Renal cortical epithelial cell (primary cell): ENCODE measurements at regions not wholly inside any gene's neighbourhood (a gene's known extent, or its start where the extent isn't known, plus 50 kb on each side); places are given as distances from the start of the nearest gene placed in this dataset.
"Not testable (repeated sequence)": the region's sequence is repeated elsewhere in the genome, so short reads cannot be mapped to it uniquely, and the experiment has no call there.

Experiments
- DNase-seq: peaks from one replicate; pipeline ENCODE4 v3.0.0-alpha.2; 2011; ENCODE audit warnings: low read depth

GRCh38 chr17:13785981-13786598, 184.4 kb upstream of the HS3ST3A1 start:
- no peak for DNase-seq

DNA sequence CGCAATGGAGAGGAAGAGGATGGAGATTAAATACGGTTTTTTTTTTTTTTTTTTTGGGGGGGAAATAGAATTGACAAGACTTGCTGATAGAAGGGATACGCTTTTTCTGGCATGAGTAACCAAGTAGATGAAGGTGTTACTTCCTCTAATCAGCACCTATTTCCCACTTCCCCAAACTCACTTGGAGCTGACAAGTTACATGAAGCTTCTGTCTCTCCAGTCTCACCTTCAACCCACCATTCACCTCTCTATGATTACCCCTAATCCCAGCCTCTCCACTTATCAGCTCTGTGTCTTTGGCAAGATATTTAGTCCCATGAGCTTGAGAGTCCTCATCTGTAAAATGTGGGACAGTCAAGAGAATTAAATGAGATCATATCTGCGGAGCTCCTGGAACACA, 185.9 kb upstream of the HS3ST3A1 start:
- no peak for DNase-seq

DNA sequence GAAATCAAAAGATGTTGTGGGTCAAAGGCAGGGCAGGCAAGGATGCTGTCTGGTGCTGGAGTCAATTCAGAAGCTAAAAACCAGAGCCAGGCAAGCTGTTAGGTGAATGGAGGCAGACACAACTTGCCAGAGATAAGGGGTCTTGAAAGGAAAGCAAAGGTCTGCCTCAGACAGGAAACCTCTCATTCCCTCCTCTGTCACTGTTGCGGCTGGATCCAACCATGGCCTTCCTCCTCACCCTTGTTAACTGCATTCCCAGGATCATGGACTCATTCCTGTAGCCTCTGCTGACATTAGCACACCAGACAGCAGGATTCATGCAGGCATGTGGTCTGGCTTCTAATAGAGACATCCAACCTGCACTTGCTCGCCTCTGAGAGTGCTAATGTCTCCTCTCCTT, 186.7 kb upstream of the HS3ST3A1 start:
- no peak for DNase-seq

DNA sequence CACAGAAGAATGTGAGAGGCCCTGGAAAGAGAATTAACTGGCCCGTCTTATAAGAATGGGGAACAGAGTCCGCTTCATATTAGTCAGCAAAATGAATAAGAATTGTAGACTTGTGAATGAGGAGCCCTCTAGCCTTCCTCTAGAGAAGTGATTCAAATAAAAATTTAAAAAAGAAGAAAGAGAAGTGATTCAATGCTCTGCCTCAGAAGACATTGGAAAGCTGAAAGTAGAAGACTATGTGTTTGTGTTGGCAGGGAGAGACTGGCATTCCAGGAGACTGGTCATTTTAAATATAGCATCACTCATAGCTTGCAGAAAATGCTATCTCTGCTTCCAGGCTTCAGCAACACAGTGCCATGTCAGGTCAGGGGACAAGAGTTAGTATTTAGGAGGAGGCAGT, 190.6 kb upstream of the HS3ST3A1 start:
- DNase-seq, result no peak

GRCh38 chr17:13793951-13794350, 192.2 kb upstream of the HS3ST3A1 start:
- no peak for DNase-seq

GRCh38 chr17:13797863-13798262, 196.1 kb upstream of the HS3ST3A1 start:
- no peak for DNase-seq

- DNase-seq, result no peak
Observed at GRCh38 chr17:13806092-13806491, 204.4 kb upstream of the HS3ST3A1 start.

GRCh38 chr17:13807103-13807502, 205.4 kb upstream of the HS3ST3A1 start:
- DNase-seq, result no peak

DNA sequence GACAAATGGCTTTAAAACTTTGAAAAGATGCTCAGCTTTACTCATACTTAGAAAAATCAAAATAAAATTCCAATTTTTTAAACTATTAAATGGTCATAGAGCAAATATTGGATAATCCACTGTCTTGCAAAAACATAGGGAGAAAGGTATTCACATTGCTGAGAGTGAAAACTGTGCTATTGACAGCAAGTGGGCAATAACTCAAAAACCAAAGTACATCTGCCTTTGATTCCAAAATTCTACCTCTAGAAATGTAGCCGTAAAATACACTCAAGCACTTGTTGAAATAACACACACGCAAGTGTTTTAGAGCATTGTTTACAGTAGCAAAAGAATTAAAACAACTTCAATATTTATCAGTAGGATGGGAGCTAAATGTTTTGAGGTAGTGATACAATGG, 210.6 kb upstream of the HS3ST3A1 start:
- DNase-seq, result no peak

DNA sequence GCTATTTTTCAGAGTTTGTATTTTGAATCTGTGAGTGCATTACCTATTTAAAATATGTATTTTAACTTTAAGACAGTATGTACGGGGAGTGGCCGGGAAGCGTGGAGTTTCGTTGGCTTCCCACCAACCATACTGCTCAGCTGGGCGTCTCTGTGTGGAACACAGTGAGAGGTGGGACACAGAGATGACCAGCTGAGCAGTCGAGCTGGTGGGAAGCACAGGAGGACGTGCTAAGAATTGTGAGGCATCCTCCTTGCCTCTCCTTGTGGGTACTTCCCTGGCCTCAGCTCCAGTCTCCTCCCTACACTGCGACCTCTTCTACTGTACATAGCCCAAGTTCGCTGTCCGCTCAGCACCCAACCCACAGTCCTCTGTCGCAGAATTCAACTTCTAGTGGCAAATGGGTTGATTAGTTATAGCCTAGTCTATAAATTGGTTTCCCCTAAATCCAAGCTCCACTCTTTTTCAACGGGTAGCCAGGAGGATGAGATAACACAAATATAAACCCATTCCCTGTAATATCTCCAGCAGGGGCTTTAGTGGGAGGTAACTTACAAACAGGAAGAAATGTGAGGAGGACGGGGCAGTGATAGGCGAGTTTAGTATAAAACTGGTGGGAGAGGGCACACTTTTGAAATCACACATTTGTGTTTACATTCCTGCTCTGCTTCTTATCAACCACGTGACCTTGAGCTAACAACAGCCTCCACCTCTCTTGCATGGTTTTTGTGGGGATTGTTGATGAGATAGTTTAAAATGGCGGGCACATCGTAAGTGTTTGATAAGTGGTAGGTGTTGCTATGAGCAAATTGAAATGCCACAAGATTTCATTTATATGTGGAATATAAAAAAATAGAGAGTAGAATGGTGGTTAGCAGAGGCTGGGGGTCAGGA, 211.9 kb upstream of the HS3ST3A1 start:
- DNase-seq, result no peak

DNA sequence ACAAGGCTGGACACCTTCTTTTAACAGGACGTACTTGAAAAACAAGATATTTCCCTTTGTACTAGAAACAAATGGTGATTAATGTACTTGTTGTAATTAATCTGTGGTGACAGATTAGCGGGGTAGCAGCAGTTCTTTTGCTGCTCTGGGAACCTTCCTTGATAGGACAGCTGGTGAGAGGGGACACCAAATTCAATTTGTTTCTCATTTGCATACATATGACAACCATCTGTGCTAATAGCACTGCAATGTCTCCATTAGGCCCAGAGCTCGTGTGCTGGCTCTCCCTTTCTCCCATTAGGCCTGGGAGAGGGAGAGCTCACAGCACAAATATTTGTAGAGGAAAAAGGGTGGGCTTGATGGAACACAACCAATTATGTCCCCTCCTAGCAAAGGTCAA, 221.0 kb upstream of the HS3ST3A1 start:
- no peak for DNase-seq

DNA sequence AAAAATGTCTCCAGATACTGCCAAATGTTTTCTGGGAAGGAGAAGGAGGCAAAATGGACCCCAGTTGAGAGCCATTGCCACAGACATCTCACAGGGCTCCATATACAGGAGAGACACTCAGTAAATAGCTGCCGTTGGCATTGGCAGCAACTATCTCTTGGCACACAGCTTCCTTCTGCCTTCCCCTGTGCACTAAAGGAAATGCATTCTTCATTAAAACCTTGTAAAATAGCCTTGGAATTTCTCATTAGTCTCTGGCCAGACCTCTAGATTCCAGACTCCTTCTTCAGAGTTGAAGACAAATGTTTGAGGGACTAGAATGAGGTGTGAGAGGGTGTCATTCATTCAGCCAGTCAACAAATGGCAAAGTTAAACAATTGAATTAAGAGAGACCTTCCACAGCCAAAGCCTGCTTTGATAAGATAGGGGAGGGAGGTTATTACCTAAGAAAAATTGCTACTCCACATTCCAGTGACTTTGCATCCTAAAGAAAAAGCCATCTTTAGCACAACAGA, 223.9 kb upstream of the HS3ST3A1 start:
- DNase-seq, result no peak

- no peak for DNase-seq
Observed at GRCh38 chr17:13827118-13827517, 225.4 kb upstream of the HS3ST3A1 start.

DNA sequence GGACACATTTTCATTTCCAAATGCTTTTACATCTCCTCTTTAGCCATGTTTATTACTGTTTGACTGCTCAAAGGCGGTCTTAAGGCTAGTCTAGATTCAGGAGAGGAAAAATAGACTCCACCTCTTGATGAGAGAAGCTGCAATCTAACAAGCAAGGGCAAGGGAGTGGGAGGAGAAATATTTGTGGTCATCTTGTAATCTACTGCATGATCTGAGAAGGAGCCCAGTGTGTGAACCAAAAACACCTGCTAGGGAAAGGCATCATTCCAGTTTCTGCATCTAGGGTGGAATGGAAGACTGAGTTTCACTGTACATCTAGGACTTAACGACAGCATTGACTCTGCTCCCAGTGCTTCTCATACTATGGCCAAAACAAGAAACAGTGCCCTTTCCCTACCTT, 232.2 kb upstream of the HS3ST3A1 start:
- no peak for DNase-seq

- DNase-seq, result no peak
Observed at GRCh38 chr17:13835151-13835550, 233.4 kb upstream of the HS3ST3A1 start.

- no peak for DNase-seq
Observed at GRCh38 chr17:13837417-13837816, 231.9 kb upstream of the COX10 start.

GRCh38 chr17:13840254-13840653, 229.1 kb upstream of the COX10 start:
- no peak for DNase-seq

GRCh38 chr17:13843862-13844635, 225.3 kb upstream of the COX10 start:
- DNase-seq, result no peak

DNA sequence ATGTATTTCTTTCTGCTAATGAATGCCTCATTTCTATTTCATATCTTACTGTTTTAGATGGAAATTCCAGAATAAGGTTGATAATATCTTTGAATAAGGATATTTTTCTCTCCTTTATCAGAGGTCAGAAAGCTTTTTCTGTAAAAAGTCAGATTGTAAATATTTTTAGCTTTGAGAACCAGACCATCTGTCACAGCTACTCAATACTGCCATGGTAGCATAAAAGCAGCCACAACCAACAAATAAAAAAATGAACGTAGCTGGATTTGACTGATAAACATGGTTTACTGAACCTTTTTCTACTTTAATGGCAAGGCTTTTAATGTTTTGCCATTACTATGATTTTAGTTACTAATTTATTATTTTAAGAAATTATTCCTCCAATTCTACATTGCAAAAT, 217.4 kb upstream of the COX10 start:
- no peak for DNase-seq

- not testable (repeated sequence) for DNase-seq
Observed at GRCh38 chr17:13855730-13856129, 213.6 kb upstream of the COX10 start.

- DNase-seq, result no peak
Observed at GRCh38 chr17:13862346-13862745, 207.0 kb upstream of the COX10 start.

DNA sequence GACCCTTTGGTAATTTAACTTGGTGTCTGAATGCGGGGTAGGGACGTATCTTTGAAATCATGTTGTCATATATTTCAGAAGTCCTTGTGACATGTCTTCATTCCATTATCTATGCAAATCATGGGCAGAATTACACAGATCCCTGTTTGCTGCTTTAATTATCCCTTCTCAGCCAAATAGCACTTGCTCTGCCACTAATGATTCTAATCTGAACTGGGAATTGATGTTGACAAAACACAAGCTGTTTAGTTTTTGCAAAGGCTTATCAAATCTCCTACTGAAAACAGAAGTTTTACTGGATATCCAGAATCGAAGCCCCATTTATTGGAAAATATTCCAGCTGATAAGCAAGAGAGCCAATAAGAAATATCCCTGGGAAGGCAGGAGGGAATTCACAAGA, 205.9 kb upstream of the COX10 start:
- no peak for DNase-seq
